ENCODE measurements at regions not wholly inside any gene's neighbourhood (a gene's known extent, or its start where the extent isn't known, plus 50 kb on each side); places are given as distances from the start of the nearest gene placed in this dataset.

- no peak for TF ChIP-seq CTCF (IDR thresholded peaks at IDR 0.05)
- no peak for TF ChIP-seq ZFX (IDR thresholded peaks at IDR 0.05; ENCODE audit: borderline replicate concordance)
Measured at GRCh38 chr4:31199644-31200043, 479.5 kb downstream of the PCDH7 start.

All from 22Rv1 (cell line).